ENCODE measurements at regions not wholly inside any gene's neighbourhood (a gene's known extent, or its start where the extent isn't known, plus 50 kb on each side); places are given as distances from the start of the nearest gene placed in this dataset.

- TF ChIP-seq IRX3 (CRISPR knock-in tag; IDR thresholded peaks at IDR 0.05; ENCODE audit: borderline replicate concordance, low read depth) (no peak), ZFP36L2 (CRISPR knock-in tag; IDR thresholded peaks at IDR 0.05) (no peak), PBX2 (CRISPR knock-in tag; IDR thresholded peaks at IDR 0.05) (no peak), ZNF326 (CRISPR knock-in tag; IDR thresholded peaks at IDR 0.05; ENCODE audit: borderline replicate concordance) (no peak), ELK4 (CRISPR knock-in tag; IDR thresholded peaks at IDR 0.05; ENCODE audit: borderline replicate concordance) (no peak), ZNF34 (CRISPR knock-in tag; IDR thresholded peaks at IDR 0.05; ENCODE audit: borderline replicate concordance) (no peak), ZNF839 (CRISPR knock-in tag; IDR thresholded peaks at IDR 0.05; ENCODE audit: borderline replicate concordance) (no peak), ZNF883 (CRISPR knock-in tag; IDR thresholded peaks at IDR 0.05; ENCODE audit: not compliant biosample characterization) (no peak), ZNF383 (CRISPR knock-in tag; IDR thresholded peaks at IDR 0.05; ENCODE audit: borderline replicate concordance) (no peak), ZNF7 (CRISPR knock-in tag; IDR thresholded peaks at IDR 0.05) (no peak), TCF12 (IDR thresholded peaks at IDR 0.05) (no peak), TCF12 (CRISPR knock-in tag; IDR thresholded peaks at IDR 0.05) (no peak), ZNF512 (CRISPR knock-in tag; IDR thresholded peaks at IDR 0.05) (no peak)
- TF ChIP-seq, protein P1, sequence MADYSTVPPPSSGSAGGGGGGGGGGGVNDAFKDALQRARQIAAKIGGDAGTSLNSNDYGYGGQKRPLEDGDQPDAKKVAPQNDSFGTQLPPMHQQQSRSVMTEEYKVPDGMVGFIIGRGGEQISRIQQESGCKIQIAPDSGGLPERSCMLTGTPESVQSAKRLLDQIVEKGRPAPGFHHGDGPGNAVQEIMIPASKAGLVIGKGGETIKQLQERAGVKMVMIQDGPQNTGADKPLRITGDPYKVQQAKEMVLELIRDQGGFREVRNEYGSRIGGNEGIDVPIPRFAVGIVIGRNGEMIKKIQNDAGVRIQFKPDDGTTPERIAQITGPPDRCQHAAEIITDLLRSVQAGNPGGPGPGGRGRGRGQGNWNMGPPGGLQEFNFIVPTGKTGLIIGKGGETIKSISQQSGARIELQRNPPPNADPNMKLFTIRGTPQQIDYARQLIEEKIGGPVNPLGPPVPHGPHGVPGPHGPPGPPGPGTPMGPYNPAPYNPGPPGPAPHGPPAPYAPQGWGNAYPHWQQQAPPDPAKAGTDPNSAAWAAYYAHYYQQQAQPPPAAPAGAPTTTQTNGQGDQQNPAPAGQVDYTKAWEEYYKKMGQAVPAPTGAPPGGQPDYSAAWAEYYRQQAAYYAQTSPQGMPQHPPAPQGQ (CRISPR knock-in tag; IDR thresholded peaks at IDR 0.05; ENCODE audit: borderline replicate concordance): no peak
- TF ChIP-seq, protein P2, sequence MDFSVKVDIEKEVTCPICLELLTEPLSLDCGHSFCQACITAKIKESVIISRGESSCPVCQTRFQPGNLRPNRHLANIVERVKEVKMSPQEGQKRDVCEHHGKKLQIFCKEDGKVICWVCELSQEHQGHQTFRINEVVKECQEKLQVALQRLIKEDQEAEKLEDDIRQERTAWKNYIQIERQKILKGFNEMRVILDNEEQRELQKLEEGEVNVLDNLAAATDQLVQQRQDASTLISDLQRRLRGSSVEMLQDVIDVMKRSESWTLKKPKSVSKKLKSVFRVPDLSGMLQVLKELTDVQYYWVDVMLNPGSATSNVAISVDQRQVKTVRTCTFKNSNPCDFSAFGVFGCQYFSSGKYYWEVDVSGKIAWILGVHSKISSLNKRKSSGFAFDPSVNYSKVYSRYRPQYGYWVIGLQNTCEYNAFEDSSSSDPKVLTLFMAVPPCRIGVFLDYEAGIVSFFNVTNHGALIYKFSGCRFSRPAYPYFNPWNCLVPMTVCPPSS (IDR thresholded peaks at IDR 0.05): no peak
- TF ChIP-seq, protein P3, sequence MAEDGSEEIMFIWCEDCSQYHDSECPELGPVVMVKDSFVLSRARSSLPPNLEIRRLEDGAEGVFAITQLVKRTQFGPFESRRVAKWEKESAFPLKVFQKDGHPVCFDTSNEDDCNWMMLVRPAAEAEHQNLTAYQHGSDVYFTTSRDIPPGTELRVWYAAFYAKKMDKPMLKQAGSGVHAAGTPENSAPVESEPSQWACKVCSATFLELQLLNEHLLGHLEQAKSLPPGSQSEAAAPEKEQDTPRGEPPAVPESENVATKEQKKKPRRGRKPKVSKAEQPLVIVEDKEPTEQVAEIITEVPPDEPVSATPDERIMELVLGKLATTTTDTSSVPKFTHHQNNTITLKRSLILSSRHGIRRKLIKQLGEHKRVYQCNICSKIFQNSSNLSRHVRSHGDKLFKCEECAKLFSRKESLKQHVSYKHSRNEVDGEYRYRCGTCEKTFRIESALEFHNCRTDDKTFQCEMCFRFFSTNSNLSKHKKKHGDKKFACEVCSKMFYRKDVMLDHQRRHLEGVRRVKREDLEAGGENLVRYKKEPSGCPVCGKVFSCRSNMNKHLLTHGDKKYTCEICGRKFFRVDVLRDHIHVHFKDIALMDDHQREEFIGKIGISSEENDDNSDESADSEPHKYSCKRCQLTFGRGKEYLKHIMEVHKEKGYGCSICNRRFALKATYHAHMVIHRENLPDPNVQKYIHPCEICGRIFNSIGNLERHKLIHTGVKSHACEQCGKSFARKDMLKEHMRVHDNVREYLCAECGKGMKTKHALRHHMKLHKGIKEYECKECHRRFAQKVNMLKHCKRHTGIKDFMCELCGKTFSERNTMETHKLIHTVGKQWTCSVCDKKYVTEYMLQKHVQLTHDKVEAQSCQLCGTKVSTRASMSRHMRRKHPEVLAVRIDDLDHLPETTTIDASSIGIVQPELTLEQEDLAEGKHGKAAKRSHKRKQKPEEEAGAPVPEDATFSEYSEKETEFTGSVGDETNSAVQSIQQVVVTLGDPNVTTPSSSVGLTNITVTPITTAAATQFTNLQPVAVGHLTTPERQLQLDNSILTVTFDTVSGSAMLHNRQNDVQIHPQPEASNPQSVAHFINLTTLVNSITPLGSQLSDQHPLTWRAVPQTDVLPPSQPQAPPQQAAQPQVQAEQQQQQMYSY (CRISPR knock-in tag; IDR thresholded peaks at IDR 0.05): no peak
- TF ChIP-seq, protein P4, sequence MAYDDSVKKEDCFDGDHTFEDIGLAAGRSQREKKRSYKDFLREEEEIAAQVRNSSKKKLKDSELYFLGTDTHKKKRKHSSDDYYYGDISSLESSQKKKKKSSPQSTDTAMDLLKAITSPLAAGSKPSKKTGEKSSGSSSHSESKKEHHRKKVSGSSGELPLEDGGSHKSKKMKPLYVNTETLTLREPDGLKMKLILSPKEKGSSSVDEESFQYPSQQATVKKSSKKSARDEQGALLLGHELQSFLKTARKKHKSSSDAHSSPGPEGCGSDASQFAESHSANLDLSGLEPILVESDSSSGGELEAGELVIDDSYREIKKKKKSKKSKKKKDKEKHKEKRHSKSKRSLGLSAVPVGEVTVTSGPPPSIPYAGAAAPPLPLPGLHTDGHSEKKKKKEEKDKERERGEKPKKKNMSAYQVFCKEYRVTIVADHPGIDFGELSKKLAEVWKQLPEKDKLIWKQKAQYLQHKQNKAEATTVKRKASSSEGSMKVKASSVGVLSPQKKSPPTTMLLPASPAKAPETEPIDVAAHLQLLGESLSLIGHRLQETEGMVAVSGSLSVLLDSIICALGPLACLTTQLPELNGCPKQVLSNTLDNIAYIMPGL (CRISPR knock-in tag; IDR thresholded peaks at IDR 0.05; ENCODE audit: borderline replicate concordance in 1 of 2, low read depth in 1 of 2): no peak
Measured at GRCh38 chrX:137748827-137749226, 182.9 kb downstream of the ZIC3 start (continued).
